HG03095 (cell line): ENCODE measurements at regions not wholly inside any gene's neighbourhood (a gene's known extent, or its start where the extent isn't known, plus 50 kb on each side); places are given as distances from the start of the nearest gene placed in this dataset.

Source experiments
- ATAC-seq: cut with Tn5 transposase; IDR thresholded peaks from one replicate; pipeline ENCODE4 v1.9.1; 2021; ENCODE audit warnings: moderate library complexity; ENCODE audit not compliant: unreplicated experiment

GRCh38 chr6:6704103-6705060 is 115.9 kb downstream of the LY86 start:
- no peak for ATAC-seq

- ATAC-seq: no peak
These were observed 116.5 kb downstream of the LY86 start for GRCh38 chr6:6705061-6705425.

GRCh38 chr6:6705915-6706675 is 117.6 kb downstream of the LY86 start:
- no peak for ATAC-seq

GRCh38 chr6:6707143-6707542 is 118.6 kb downstream of the LY86 start:
- no peak for ATAC-seq

GRCh38 chr6:6709106-6709505 is 120.6 kb downstream of the LY86 start:
- no peak for ATAC-seq

GRCh38 chr6:6711031-6711785 is 122.7 kb downstream of the LY86 start:
- ATAC-seq: no peak

GRCh38 chr6:6711832-6712448 is 123.4 kb downstream of the LY86 start:
- ATAC-seq: no peak

- no peak for ATAC-seq
These were observed 124.2 kb downstream of the LY86 start for GRCh38 chr6:6712449-6713403.

GRCh38 chr6:6713657-6714056 is 125.1 kb downstream of the LY86 start:
- no peak for ATAC-seq

- ATAC-seq: no peak
These were observed 125.8 kb downstream of the LY86 start for GRCh38 chr6:6714118-6714897.

- ATAC-seq: no peak
These were observed 126.4 kb downstream of the LY86 start for GRCh38 chr6:6714953-6715352.

GRCh38 chr6:6715465-6715864 is 126.9 kb downstream of the LY86 start:
- no peak for ATAC-seq

- ATAC-seq: no peak
These were observed 128.7 kb downstream of the LY86 start for GRCh38 chr6:6716998-6717763.

GRCh38 chr6:6717953-6718352 is 129.4 kb downstream of the LY86 start:
- no peak for ATAC-seq

- ATAC-seq: no peak
These were observed 133.1 kb downstream of the LY86 start for GRCh38 chr6:6721606-6722005.

- no peak for ATAC-seq
These were observed 133.7 kb downstream of the LY86 start for GRCh38 chr6:6722195-6722594.

- ATAC-seq: no peak
These were observed 134.8 kb downstream of the LY86 start for GRCh38 chr6:6723361-6723760.

- no peak for ATAC-seq
These were observed 135.5 kb downstream of the LY86 start for GRCh38 chr6:6723921-6724538.
